ENCODE measurements at regions not wholly inside any gene's neighbourhood (a gene's known extent, or its start where the extent isn't known, plus 50 kb on each side); places are given as distances from the start of the nearest gene placed in this dataset.

GRCh38 chr9:107633406-107633805 lies 143.8 kb upstream of the KLF4 start:
- DNase-seq (ENCODE audit: low spot score): no peak
- no peak for TF ChIP-seq CTCF (IDR thresholded peaks at IDR 0.05; ENCODE audit: borderline replicate concordance, control extremely low read depth, extremely low read depth, insufficient read depth, missing control alignments)
- in situ Hi-C loops (cut with MboI; ENCODE audit: low sequenced_read_pairs, unreplicated experiment): no loop called here

- no peak for TF ChIP-seq CTCF (IDR thresholded peaks at IDR 0.05; ENCODE audit: borderline replicate concordance, control extremely low read depth, extremely low read depth, insufficient read depth, missing control alignments)
- in situ Hi-C loops (cut with MboI; ENCODE audit: low sequenced_read_pairs, unreplicated experiment): no loop called here
These were observed 143.1 kb upstream of the KLF4 start for GRCh38 chr9:107632661-107633060.

GRCh38 chr9:107632216-107632615 lies 142.6 kb upstream of the KLF4 start:
- DNase-seq (ENCODE audit: low spot score): no peak
- in situ Hi-C loops (cut with MboI; ENCODE audit: low sequenced_read_pairs, unreplicated experiment): no loop called here
- TF ChIP-seq CTCF (IDR thresholded peaks at IDR 0.05; ENCODE audit: borderline replicate concordance, control extremely low read depth, extremely low read depth, insufficient read depth, missing control alignments): no peak

More at GRCh38 chr9:107632661-107633060, 143.1 kb upstream of the KLF4 start:
- no peak for DNase-seq (ENCODE audit: low spot score)

DNA sequence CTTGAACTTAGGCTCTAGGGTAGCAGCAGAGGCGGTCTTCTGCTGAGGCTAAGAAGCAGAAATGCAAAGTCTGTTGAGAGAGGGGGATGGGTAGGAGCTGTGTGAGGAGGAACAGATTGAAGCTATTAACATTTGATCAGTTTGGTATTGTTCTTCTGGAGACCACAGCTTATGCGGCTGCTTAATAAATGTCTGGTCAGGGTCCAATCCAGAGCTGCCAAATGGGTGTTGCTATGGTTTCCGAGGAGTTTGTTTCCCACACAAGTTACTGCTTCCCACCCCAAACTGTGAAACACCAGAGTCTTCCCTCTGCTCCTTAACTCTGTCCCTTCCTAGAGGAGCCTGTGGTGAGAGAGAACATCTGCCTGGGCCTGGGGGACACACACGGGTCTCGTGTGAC lies 142.2 kb upstream of the KLF4 start:
- TF ChIP-seq CTCF (IDR thresholded peaks at IDR 0.05; ENCODE audit: borderline replicate concordance, control extremely low read depth, extremely low read depth, insufficient read depth, missing control alignments): no peak
- in situ Hi-C loops (cut with MboI; ENCODE audit: low sequenced_read_pairs, unreplicated experiment): no loop called here
- no peak for DNase-seq (ENCODE audit: low spot score)

DNA sequence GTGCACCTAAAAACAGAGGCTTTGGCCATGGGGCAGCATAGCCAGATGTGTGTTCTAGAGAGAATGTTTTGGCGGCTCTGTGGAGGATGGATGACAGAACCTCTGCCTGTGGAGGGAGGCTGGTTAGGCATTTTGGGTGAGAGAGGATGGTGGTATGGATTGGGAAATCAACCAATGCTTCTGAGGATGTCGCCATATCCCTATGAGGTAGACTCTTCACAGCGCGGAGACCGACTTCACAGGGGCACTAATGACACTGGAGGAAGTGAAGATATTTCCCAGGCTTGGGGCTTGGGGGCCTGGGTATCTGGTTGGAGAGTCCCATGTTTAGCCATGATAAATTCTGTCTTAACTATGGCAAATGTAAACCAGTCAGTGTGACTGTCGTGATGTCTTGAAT lies 140.6 kb upstream of the KLF4 start:
- in situ Hi-C loops (cut with MboI; ENCODE audit: low sequenced_read_pairs, unreplicated experiment): no loop called here
- no peak for DNase-seq (ENCODE audit: low spot score)
- no peak for TF ChIP-seq CTCF (IDR thresholded peaks at IDR 0.05; ENCODE audit: borderline replicate concordance, control extremely low read depth, extremely low read depth, insufficient read depth, missing control alignments)

- no peak for TF ChIP-seq CTCF (IDR thresholded peaks at IDR 0.05; ENCODE audit: borderline replicate concordance, control extremely low read depth, extremely low read depth, insufficient read depth, missing control alignments)
- in situ Hi-C loops (cut with MboI; ENCODE audit: low sequenced_read_pairs, unreplicated experiment): no loop called here
These were observed 138.9 kb upstream of the KLF4 start for GRCh38 chr9:107628444-107628843.

GRCh38 chr9:107627781-107628180 lies 138.2 kb upstream of the KLF4 start:
- TF ChIP-seq CTCF (IDR thresholded peaks at IDR 0.05; ENCODE audit: borderline replicate concordance, control extremely low read depth, extremely low read depth, insufficient read depth, missing control alignments): no peak
- no peak for DNase-seq (ENCODE audit: low spot score)
- in situ Hi-C loops (cut with MboI; ENCODE audit: low sequenced_read_pairs, unreplicated experiment): no loop called here

More at GRCh38 chr9:107628444-107628843, 138.9 kb upstream of the KLF4 start:
- no peak for DNase-seq (ENCODE audit: low spot score)
